ENCODE measurements at regions not wholly inside any gene's neighbourhood (a gene's known extent, or its start where the extent isn't known, plus 50 kb on each side); places are given as distances from the start of the nearest gene placed in this dataset.
"Not testable (repeated sequence)": the region's sequence is repeated elsewhere in the genome, so short reads cannot be mapped to it uniquely, and the experiment has no call there.

DNA sequence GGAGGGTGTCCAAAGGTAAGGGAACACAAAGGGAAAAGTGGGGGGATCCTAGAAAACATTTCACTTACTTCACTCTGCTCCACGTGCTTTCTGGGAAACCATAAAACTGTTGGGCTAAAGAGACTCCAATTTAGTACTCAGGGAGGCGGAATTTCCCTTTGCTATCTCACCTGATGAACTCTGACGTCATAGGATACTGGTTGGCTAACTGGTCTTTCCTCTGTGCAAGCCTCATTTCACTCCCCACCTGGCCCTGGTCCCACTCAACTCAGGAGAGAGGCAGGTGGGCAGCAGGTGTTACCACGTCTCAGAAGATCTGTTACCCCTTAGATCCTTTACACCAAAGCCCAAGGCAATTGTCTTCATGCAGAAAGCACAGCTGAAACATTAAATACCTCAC lies 51.8 kb upstream of the PMAIP1 start:
- DNase-seq (ENCODE audit: low spot score), result no peak

GRCh38 chr18:59847491-59847846 lies 52.3 kb upstream of the PMAIP1 start:
- not testable (repeated sequence) for DNase-seq (ENCODE audit: low spot score)

DNA sequence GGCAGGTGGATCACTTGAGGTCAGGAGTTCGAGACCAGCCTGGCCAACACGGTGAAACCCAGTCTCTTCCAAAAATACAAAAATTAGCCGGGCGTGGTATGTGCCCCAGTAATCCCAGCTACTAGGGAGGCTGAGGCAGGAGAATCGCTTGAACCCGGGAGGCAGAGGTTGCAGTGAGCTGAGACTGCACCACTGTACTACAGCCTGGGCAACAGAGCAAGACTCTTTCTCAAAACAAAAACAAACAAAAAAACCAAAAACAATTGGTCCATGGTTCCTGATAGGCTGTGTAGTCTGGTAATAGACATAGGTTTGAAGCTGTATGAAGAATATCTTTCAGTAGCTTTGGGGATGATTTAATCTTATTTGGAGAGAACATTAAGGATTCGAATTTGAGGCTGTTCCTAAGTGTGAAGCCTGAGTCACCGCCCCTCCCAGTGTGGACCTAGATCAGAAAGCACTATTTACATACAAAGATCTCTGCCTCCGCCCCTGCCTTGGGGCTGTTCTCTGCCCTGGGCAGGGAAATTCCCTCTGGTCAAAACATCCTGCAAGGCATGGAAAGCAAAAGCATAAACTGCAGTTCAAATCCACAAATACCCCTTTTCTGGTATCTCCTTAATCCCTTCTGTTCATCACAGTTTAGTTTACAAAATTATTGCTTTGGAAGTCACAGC lies 52.8 kb upstream of the PMAIP1 start:
- DNase-seq (ENCODE audit: low spot score), result peak; percentile 50

DNA sequence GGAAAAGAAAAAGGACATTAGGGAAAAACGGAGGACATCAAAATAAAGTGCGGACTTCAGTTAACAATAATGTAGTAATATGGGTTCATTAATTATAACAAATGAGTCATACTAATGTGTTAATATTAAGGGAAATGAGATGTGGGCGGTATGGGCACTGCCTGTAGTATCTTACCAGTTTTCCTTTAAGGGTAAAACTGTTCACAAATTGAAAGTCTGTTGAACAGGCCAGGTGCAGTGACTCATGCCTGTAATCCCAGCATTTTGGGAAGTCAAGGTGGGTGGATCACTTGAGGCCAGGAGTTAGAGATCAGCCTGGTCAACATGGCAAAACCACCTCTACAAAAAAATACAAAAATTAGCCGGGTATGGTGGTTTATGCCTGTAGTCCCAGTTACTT lies 56.8 kb upstream of the PMAIP1 start:
- no peak for DNase-seq (ENCODE audit: low spot score)

DNA sequence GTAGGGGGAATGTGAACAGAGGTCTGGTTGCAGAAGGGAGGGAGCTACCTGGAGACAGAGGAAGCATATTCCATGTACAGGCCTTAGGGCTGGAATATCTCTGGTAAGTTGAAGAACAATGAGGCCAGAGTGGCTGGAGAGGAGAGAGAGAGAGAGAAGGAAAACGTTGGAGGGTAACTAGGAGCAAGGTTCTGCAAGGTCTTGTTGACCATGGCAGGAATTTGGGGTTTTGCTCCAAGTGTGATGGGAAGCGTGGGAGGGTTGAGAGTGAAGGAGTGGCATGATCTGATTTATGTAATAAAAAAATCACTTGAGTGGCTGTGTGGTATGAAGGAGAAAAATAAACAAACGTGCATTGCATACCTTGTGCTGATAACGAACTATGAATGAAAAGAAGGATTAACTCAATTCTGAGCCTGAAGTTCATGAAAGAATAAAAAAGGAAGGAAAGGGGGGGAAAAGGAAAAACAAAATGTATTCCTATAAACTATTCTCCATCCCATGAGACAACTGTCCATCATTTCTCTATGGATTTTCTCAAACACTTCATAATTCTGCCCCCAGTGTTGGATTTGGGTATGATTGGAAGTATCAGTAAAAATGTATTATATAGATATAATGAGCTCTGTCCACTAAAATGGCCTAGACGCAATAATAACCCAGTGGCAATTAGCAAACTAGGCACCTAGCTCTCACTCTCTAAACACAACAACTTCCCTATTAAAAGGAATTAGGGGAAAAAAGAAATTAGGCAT lies 59.7 kb upstream of the PMAIP1 start:
- DNase-seq (ENCODE audit: low spot score), result no peak

GRCh38 chr18:59839246-59839645 lies 60.5 kb upstream of the PMAIP1 start:
- no peak for DNase-seq (ENCODE audit: low spot score)

GRCh38 chr18:59837586-59837985 lies 62.2 kb upstream of the PMAIP1 start:
- peak; percentile 78 for DNase-seq (ENCODE audit: low spot score)

DNA sequence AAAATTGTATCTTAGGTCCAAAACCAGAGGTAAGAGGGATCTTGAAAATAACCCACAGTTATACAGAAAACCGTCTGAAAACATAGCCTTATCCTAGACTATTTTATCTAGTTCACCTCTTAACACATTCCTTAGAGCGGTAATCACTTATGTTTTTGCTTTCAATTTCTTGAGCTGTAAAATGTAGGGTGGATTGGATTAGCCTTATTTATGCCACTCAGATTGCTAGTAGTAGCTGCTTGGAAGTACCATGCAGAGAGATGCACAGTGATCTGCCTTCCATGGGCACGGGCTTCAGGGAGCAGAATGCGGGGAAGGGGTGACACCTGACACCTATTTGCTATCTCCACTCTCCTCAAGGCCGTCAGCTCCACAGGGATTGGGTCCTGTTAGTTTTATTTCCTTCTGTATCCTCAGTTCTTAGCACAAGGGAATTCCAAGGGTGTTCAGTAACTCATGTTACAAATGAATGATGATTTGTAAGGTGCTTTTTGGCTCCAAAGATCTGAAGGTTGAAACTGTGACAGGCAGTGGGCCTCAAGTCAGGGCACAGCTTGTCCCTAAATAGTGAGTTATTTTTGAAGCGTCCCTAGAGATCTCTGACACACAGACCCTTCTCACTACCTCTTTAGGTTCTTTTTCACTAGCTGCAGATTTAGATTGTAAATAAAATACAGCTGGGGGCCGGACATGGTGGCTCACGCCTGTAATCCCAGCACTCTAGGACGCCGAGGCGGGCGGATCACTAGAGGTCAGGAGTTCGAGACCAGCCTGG lies 64.0 kb upstream of the PMAIP1 start:
- no peak for DNase-seq (ENCODE audit: low spot score)

DNA sequence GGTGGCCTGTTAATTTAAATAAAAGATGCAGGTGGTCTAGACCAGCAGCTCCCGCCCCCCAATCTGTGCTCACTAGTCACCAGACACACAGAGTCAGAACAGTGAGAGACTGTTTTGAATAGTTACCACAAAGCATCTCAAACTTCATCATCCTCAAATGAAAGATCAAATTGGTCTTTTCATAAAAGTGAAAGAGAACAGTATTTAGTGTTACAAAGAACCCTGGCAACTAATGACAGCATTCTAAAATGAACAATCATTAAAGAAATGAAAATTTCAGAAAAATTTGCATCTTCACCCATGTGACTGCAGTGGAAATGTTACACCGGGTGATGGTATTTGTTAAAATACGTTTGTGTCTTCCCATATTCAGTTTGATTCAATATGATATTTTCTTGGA lies 65.5 kb upstream of the PMAIP1 start:
- peak; percentile 32 for DNase-seq (ENCODE audit: low spot score)

DNA sequence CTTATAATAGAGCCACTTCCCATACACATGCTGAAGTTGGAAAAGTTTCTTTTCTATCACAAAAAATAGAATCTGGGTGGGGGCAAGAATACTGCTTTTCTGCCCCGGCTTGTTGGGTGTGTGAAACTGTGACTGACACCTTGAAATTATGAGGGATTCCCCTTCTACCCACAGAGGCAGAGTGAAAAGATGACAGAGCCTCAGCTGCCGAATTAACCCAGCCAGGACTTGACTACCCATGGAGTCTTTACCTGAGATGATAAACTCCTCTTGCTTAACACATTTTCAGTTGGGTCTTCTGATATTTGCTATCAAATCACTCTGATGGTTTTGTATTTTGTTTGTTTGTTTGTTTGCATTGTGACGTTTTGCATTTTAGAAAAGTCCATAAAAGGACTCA lies 66.0 kb upstream of the PMAIP1 start:
- peak; percentile 32 for DNase-seq (ENCODE audit: low spot score)

DNA sequence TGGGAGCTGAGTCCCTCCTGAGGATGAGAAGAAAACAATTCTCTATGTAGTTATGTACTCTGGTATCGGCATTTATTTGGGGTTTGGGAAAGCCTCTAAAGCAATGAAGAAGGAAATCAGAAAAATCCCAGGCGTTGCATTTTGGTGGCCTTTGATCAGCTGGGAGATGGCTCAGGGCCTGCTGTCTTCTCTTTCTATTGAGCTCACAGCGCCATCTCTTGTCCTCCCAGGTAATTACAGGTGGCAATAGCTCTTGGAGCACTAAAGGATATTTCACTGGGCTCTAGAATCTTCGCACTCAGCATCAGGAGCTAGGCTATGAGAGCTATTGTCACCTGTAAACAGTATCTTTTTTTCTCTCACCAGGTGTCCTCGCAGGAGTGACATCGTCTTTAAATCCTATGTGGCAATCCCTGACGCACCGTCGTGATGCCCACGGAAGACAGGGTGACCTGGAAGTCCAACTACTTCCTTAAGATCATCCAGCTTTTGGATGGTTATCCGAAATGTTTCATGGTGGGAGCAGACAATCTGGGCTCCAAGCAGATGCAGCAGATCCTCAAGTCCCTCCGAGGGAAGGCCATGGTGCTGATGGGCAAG lies 76.1 kb upstream of the PMAIP1 start:
- peak; percentile 66 for DNase-seq (ENCODE audit: low spot score)

- DNase-seq (ENCODE audit: low spot score), result no peak
Observed at GRCh38 chr18:59822612-59823550, 76.9 kb upstream of the PMAIP1 start.

DNA sequence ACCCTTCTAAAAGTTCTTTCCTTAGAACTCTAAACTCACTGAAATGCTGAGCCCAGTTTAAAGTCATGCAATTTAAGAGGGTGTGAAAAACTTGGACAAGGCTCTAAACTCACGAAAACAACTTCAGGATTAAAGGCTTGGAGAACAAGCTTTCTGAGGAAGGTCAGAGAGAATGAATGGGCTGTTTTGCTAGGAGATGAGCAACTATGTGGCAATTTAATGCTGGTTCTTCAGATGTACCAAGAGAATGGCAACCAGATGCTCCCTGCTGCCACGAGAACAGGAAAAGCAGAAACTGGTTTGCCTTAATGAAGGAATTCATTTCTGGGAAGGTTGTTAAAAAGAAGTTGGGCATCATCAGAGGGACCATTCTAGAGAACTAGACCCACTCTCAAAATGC lies 77.8 kb upstream of the PMAIP1 start:
- no peak for DNase-seq (ENCODE audit: low spot score)

- no peak for DNase-seq (ENCODE audit: low spot score)
Observed at GRCh38 chr18:59820663-59821062, 79.1 kb upstream of the PMAIP1 start.

DNA sequence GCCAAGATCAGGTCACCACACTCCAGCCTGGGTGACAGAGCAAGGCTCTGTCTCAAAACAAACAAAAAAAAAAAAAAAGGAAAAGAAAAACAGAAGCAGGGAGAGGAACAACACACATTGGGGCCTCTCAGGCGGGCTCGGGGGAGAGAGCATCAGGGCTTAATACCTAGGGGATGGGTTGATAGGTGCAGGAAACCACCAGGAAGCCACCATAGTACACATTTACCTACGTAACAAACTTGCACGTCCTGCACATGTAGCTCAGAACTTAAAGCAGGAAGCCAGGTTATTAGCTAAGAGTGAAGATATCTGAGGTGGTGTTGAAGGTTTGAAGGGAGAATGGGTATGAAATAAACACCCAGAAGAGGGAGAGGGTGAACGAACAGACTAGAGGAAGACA lies 81.0 kb upstream of the PMAIP1 start:
- DNase-seq (ENCODE audit: low spot score), result no peak

DNA sequence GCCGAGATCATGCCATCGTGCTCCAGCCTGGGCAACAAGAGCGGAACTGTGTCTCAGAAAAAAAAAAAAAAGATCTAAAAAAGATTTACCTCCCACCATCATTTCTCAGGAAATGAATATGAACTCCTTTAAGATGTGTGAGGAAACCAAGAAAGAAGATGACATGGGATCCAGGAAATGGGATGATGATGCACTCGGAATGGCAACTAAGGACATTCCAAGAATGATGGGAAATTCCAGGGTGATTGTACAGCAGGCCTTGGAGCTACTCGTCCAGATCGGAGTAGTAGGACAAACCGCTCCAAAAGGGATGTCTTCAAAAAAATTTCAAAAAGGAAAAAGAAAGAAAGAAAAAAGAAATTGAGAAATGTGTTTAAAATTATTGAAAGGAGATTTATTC lies 84.9 kb upstream of the PMAIP1 start:
- no peak for DNase-seq (ENCODE audit: low spot score)

DNA sequence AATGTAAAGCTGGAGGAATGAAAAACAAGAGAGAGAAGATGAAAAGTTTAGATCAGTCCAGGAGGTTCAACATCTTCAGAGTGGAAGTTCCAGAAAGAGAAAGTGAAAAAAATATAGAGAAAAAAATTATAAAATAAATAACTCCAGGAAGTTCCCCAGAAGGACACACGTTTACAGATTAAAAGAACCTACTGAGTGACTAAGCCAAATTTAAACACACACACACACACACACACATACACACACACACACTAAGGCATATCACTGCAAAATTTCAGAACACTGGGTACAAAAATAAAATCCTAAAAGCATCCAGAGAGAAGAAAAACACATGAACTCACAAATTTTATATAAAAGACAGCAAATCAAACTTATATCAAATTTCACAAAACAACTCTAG lies 85.9 kb upstream of the PMAIP1 start:
- no peak for DNase-seq (ENCODE audit: low spot score)

DNA sequence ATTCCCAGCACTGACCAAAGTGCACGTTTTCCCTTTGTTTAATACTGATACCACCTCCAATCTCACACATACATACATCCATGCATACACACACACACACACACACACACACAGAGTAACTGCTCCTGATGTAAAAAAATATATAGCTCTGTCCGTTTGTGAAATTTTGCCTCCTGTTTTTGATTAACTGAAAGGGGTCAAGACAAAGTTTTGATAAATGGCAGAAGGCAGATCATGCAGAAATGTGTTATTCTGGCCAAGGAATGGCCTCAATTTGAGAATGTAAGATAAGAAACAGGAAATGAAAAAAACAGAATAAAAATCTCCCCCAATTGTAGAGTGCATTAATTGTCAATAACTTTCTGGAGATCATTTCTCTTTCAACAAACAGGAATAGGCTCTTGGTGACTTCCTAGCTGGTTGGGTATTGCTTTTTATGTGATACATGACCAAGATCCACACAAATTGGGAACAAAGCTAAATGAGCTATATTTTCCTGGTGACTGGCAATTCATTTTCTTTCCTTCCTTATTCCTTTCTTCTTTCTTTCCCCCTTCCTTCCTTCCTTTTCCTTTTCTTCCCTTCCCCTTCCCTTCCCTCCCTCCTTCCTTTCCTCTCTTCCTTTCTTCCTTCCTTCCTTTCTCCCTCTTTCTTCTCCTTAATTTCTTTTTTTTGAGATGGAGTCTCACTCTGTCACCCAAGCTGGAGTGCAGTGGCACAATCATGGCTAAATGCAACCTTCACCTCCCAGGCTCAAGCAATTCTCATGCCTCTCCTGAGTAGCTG lies 88.9 kb upstream of the PMAIP1 start:
- DNase-seq (ENCODE audit: low spot score), result no peak

DNA sequence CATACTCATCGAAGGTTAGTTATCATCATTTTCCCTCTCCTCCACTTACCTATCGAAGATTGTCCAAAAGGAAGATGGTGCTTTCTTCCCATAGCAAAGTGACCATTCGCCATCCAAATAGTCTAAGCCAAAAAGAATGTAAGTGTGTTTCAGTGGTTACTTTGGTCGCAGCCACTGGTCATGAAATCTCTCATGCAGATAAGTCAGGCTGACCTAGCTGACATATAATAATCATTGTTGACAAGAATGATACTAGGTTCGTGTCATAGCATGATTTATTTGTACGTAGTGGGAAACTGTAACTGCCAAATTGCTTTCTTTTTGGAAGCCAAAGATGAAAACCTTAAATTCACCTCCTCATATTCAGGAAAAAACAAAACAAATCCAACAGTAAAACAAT lies 89.6 kb upstream of the PMAIP1 start:
- no peak for DNase-seq (ENCODE audit: low spot score)

- DNase-seq (ENCODE audit: low spot score), result peak; percentile 72
Observed at GRCh38 chr18:59802031-59802430, 97.8 kb upstream of the PMAIP1 start.

- no peak for DNase-seq (ENCODE audit: low spot score)
Observed at GRCh38 chr18:59801576-59801975, 98.2 kb upstream of the PMAIP1 start.

Data from activated CD4-positive, alpha-beta T cell treated with anti-CD3 and anti-CD28 coated beads, Interleukin-2, Interleukin-4, amounts not matched to agents 100 ng/mL and 50 ng/mL, durations not matched to agents 16 hours and 8 hours (primary cell).